IPS-NIHi7 (cell line): ENCODE measurements at regions not wholly inside any gene's neighbourhood (a gene's known extent, or its start where the extent isn't known, plus 50 kb on each side); places are given as distances from the start of the nearest gene placed in this dataset.
"Not testable (repeated sequence)": the region's sequence is repeated elsewhere in the genome, so short reads cannot be mapped to it uniquely, and the experiment has no call there.

Source experiments
- DNase-seq: peaks from one replicate; pipeline ENCODE4 v3.0.0; 2012; ENCODE audit warnings: mixed read lengths; ENCODE audit errors: extremely low spot score

GRCh38 chr11:116375221-116375620 is 397.6 kb downstream of the BUD13 start:
- no peak for DNase-seq

DNA sequence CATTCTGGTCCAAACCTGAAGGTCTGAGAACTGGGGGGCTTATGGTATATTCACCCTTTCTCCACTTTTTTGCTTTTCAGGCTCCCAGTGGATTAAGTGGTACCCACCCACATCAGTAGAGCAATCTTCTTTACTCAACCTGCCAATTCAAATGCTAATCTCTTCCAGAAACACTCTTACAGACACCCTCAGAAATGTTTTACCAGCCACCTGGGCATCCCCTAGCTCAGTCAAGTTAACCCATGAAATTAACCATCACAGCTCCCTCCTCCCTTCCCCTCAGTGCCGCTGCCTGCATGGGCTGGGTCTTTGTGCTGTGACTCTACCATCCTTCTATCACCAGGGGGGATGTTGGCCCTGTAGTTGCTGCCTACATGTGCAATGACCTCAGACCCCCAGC is 398.7 kb downstream of the BUD13 start:
- no peak for DNase-seq

DNA sequence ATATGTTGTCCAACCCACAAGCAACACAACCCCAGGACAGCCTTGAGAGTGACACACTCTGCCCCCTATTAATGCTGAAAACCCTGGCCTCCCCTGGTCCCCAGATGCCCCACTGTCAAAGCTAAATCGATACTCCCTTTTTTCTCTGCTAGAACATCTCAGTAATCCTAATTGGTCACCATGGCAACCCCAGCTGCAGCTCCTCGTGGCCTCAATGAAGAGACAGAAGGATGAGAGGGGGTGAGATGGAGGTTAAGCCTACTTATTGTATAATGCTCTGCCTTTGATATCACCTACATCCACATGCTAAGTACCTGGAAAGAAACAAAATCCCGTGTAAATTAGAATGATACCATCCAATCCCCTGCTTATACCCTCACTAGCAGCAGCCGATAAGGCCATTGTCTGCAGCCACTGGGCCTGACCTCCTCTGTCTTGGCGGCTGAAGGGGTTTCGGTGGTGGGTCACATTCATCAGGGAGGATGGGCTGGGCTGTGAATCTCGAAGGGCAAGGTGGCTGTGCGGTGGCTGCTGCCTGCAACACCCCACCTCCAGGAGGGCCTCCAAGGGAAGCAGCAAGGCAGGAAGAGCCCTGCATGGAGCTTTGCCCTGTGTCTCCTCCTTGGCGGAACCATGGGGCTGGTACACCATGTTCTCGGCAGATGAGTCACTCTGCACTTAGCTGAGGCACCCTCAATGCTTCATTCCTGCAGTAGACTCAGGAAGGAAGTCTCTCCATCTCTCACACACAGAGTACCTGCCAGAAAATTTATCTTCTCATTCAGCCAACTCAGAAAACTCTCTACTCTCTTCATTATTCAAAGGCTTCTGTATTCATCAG is 399.5 kb downstream of the BUD13 start:
- no peak for DNase-seq

DNA sequence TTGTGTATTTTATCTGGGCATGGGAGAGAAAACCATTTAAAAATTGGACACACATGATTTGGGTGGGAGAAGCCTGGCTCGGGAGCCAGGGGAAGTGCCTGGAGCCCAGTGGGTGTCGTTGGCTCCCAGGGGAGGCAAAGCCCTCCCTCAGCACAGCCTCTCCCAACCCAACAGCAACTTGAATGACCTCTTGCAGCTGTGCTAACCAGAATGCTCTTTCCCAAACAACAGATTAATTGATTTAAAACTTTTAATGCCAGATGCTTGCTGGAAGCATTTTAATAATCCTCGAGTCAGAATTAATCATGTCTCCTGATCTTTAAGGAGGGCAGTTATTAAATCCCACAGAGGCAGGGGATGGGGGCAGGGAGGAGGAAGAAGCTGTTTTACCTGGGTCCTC is 401.6 kb downstream of the BUD13 start:
- no peak for DNase-seq

DNA sequence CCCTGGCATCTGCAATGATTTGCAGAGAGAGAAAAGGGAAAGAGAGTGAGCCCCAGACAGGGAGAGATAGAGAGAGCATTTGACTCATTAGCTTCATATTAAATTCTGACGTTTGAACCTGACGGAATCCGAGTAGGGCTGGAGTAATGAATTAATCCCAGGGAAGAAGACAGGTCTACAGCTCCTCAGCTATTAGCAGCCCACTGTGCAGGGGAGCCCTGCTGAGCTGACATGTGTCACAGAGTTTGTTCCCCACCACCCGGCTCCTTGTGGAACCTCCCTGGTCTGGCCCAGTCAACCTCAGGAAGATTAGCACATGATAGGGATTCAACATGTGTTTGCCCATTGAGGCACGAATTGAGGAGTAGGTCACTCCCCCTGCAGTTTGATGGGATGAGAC is 404.0 kb downstream of the BUD13 start:
- no peak for DNase-seq

- DNase-seq, result peak; percentile 63
Measured at GRCh38 chr11:116366980-116367645, 405.7 kb downstream of the BUD13 start.

DNA sequence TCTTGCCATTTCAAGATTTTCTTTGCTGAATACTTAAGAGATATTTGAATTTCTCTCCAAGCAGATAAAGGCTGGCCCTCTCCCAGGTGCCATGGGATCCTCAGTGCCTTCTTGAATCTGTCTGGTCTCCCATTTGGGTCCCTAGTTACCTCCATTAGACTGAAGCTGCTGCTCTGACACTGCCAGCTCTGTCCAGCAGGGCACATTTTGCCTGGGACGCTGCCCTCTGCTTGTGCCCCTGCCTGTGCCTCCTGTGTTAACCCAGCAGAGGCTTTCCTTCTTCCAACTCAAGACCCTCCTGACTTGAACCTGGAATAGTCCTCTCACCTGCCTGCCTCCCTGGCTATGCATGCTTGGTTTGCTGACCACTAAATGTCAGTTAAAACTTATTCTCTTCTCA is 406.3 kb downstream of the BUD13 start:
- no peak for DNase-seq

- not testable (repeated sequence) for DNase-seq
Measured at GRCh38 chr11:116364925-116365324, 407.9 kb downstream of the BUD13 start.

DNA sequence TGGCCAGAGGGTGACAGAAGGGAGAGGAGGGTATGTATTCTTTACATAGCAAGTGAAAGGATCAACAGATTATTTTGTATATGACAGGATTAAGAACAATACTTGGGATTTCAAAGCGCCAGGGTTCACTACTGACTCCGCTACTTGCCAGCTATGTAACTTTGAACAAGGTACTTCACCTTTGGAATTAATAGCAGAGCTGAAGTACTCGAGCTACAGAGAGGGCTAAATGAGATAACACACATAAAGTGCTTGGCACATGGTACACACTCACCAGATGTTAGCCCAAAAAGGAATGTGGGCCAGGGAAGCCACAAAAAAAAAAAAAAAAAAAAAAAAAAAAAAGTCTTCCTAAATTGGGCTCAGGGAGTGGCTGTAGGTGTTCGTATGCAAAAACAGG is 408.4 kb downstream of the BUD13 start:
- no peak for DNase-seq

DNA sequence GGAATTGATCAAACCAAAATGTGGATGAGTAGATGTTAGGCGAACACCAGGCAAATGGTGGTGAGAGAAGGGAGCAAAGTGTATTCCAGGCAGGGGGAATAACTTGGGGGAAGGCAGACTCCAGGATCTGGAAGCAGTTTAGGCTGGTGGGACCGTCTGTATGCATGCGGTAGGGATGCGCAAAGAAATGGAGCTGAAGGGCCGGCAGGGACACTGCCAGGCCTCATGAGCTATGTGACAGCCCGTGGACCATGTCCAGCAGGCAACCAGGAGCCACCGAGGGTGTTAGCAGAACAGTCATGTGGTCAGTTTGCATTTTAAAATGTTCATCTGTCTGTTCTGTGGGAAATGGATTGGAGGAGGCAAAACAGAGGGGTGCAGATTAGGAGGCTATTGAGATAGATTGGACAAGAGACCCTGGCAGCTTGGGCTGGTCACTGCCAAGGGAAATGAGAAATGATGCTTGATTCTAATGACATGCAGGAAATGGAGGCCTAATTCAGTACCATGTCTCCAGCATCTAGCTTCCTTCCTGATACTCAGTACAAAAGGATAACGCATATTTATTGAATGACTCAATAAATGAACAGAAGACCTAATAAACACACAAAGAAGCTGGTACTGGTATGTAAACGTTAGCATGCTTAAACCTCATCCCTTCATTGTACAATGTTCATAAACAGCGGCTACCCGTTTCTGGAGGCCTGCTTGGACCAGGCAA is 412.4 kb downstream of the BUD13 start:
- DNase-seq, result no peak

GRCh38 chr11:116357784-116358544 is 414.8 kb downstream of the BUD13 start:
- DNase-seq, result peak; percentile 95

- DNase-seq, result no peak
Measured at GRCh38 chr11:116356451-116356850, 416.3 kb downstream of the BUD13 start.

GRCh38 chr11:116355104-116355503 is 417.7 kb downstream of the BUD13 start:
- no peak for DNase-seq

GRCh38 chr11:116353589-116353988 is 419.2 kb downstream of the BUD13 start:
- no peak for DNase-seq

DNA sequence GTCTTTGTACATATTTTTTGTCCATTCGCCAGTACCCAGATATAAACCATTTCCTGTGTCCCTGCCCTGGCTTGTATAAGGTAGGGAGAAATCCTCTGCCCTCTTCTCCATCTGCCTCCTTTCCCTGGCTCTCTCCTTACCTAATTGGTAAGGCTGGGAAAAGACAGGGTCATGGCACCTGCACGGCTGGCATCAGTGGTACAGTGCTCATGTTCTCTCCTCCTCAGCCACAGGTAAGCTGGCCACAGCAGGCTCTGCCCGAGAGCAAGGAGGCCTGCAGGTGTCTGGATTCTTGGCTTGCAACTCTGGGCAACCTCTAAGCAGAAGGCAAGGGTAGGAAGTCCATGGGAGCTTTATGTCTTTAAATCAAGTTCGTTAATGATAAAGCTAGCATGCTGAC is 419.9 kb downstream of the BUD13 start:
- DNase-seq, result no peak

- no peak for DNase-seq
Measured at GRCh38 chr11:116348226-116348625, 424.6 kb downstream of the BUD13 start.

DNA sequence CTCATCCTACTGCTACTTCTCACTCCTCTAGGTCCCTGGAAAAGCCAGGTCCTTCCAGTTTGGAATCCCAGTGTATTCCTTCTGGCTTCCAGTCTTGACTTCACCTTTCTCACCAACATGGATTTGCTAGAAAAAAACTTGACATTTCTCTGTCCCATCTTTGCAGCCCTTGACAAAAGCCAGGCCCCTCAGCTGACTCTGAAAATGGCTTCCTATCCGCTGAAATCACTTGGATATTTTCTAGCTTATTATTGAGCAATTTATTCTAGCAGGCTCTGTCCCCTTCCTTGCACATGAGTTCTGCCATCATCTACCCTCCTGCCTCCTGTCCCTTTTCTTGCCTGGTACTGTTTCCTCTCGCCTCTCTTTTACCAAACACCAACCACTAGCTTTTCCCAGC is 427.2 kb downstream of the BUD13 start:
- DNase-seq, result no peak

DNA sequence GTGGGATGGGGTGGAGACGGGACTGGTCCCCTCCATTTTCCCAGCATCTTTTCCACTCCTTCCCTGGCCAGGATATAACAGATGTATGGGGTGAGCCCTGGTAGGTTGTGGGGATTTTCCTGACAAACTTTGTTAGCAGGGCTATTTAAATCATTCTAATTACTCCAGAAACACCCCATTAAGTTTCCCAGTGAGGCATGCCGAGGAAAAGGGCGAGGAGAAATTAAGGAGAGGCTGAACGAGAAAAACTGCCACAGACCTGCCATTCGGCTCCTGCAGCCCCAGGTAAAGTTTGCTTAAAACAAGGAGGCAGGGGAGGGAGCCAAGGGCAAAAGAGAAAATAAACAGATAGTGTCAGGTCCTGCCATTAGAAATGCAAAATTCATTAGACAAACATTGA is 428.2 kb downstream of the BUD13 start:
- DNase-seq, result no peak

DNA sequence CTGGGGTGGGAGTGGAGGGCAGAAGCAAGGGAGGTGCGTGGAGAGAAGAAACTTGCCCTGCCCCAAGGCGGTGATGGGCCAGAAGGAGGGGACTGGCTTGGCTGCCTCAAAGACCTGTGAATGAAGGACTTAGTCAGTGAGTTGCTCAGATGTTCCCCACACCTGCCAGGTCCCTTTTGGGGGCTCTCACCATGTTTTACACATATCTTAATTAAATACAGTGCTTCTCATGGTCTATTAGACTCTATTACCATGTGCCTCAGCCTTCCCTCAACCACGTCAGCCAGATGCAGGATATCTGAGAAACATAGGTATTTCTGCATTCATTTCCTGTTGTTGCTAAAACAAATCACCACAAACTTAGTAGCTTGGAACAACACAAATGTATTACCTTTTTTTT is 429.5 kb downstream of the BUD13 start:
- no peak for DNase-seq

DNA sequence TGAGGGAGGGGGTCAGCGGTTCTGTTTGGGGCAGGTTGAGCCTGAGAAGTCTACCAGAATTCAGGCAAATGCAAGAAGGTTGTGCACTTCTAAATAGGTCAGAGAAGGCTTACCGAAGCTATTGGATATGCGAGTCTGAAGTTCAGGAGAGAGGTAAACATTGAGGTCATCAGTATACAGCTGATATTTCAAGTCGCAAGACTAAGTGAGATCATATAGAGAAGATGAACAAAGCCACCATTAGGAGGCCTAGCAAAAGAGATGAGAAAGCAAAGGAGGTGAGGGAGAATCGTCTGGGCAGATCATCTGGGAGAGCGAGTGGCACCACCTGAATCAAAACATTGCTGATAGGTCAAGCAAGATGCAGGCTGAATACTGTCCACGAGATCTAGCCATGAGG is 430.6 kb downstream of the BUD13 start:
- no peak for DNase-seq

DNA sequence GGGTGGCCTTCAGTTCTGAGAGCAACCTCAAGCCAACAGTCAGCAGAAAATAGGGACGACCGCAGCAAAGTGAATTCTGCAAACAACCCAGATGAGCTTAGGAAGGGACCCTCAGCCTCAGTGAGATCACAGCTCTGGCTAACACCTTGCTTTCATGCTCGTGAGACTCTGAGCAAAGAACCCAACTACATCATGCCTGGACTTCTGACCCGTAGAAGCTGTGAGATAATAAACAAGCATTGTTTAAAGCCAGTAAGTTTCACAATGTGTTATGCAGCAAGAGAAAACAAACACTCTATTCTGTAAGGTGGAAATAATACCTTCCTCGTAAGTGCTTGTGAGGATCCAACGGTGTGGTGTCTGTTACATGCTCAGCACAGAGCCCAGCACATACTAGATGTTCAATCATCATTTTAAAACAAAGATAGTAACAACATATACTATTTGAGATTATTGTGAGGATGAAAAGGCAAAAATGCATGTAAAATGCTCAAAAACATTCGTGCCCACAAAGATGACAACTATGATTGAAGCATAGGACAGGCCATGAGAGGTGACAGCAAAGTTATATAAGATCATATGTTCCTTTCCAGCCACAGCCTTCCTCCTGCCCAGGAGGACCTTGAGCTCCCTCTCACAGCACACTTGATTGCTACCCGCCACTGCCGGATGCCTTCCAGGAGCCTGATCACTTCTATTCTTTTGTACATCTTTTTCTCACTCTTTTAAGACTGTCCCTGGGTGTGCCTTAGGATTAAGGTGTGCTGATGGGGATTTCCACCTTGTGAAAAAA is 433.3 kb downstream of the BUD13 start:
- DNase-seq, result no peak
